ENCODE measurements at regions not wholly inside any gene's neighbourhood (a gene's known extent, or its start where the extent isn't known, plus 50 kb on each side); places are given as distances from the start of the nearest gene placed in this dataset.

DNA sequence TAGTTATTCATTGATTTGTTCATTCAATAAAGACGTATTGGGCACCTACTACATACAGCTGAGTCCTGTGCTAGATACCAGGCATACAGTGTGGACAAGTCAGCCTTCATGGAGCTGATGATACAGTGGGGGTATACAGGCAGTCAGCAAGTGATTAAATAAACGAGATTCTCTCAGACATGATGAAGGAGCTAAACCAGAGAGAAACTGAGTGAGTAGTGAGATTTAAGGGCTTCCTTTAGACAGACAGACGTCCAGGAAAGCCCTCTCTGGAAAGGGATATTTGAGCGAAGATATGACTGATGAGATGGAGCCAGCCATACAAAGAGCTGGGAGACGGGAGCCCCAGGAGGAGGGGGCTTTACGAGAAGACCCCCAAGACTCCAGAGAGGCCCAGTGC lies 122.6 kb upstream of the MYCN start:
- no peaks in the 10 kb centered on the region for H3K36me3 ChIP-seq
- no peaks in the 10 kb centered on the region for H3K4me1 ChIP-seq
- TF ChIP-seq, protein P1, sequence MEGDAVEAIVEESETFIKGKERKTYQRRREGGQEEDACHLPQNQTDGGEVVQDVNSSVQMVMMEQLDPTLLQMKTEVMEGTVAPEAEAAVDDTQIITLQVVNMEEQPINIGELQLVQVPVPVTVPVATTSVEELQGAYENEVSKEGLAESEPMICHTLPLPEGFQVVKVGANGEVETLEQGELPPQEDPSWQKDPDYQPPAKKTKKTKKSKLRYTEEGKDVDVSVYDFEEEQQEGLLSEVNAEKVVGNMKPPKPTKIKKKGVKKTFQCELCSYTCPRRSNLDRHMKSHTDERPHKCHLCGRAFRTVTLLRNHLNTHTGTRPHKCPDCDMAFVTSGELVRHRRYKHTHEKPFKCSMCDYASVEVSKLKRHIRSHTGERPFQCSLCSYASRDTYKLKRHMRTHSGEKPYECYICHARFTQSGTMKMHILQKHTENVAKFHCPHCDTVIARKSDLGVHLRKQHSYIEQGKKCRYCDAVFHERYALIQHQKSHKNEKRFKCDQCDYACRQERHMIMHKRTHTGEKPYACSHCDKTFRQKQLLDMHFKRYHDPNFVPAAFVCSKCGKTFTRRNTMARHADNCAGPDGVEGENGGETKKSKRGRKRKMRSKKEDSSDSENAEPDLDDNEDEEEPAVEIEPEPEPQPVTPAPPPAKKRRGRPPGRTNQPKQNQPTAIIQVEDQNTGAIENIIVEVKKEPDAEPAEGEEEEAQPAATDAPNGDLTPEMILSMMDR (IDR thresholded peaks at IDR 0.05) = no peak
- no peak overlapping the region for H3K4me3 ChIP-seq
- intact Hi-C loops (cut with DNase I) = no loop called here
- 51 to 53% methylated on average over 6 of the region's 6 CpGs for WGBS, 2 donors
- no peak overlapping the region for H3K27ac ChIP-seq
- no peaks in the 10 kb centered on the region for H3K9me3 ChIP-seq
- no peak for ATAC-seq
- no peaks in the 10 kb centered on the region for H3K27me3 ChIP-seq
- no peak for DNase-seq
- no peak for FAIRE-seq

DNA sequence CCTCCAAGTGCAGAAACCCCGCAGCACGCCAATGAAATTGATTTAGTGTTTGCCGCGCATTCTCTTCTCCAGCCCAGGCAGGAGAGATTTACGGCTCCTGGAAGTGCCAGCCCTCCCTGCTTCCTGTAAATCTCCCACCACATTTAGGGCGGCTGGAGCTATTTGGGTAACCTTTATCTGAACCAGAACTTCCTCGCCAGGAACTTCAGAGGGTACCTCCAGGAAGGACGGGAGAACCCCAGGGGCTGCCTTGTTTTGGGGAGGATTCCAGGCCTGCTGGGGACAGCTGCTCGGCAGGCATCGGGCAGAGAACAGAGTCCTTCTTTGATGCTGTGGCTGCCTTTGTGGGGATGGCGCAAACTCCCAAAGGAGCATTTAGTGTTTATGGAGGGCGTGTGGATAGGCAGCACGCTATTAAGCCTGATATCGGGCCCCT lies 122.0 kb upstream of the MYCN start:
- Histone ChIP-seq H3K4me3 (no peak overlapping the region), H3K27ac (no peak overlapping the region), H3K36me3 (no peaks in the 10 kb centered on the region), H3K9me3 (no peaks in the 10 kb centered on the region), H3K4me1 (no peaks in the 10 kb centered on the region), H3K27me3 (no peaks in the 10 kb centered on the region)
- no peak for FAIRE-seq
- TF ChIP-seq, protein P1 (IDR thresholded peaks at IDR 0.05) = no peak
- no peak for ATAC-seq
- DNase-seq = no peak
- intact Hi-C loops (cut with DNase I) = no loop called here
- 61 to 64% methylated on average over 14 of the region's 14 CpGs for WGBS, 2 donors

DNA sequence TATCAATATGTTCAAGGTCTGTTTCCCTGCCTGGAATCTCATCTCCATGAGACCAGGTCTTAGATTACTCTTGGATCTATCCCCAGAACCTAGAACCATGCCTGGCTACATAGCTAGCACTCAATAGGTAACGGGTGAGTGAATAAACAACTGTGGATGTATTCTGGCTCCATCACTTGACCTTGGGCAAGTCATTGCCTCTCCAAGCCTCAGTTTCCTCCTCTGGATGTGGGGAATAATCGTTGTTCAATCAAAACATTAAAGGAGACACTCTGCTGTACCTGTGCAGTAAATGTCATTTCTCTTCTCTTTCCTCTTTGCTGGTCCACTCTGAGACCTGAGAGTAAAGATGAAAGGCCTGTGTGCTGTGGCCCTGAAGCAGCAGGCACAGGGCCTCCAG lies 121.5 kb upstream of the MYCN start:
- 65 to 67% methylated on average over 2 of the region's 2 CpGs for WGBS, 2 donors
- intact Hi-C loops (cut with DNase I) = no loop called here

DNA sequence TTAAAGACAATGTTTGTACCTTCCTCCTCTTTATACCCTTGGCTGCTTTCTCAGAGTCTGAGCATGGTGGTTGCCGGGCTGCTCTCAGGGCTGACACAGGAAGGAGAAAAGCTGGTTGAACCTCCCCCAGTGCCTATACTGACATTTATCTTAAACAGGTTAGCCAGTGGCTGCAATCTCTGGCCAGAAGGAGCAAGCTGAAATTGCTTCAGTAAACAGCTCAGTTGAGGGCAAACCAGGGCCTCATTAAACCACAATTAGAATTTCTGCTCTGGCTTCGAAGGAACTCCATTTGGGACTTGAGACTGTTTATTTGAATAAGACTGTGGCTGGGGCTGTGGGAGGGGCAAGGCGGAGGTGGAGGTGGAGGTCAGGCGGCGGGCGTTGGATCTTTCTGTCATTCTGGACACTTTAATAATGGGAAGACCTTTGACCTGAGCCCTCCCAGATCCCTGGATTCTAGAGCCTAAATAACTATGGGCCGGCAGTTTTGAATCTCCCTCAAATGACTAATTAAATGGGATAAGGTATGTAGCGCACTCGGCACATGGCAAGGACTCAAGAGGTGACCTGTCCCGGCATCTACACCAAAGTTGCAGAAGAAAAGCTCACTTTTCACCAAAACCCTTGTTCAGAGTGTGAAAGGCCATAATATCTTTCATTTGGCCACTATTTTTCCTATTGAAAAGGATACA lies 120.6 kb upstream of the MYCN start:
- H3K4me1 ChIP-seq = no peaks in the 10 kb centered on the region
- no peak overlapping the region for H3K4me3 ChIP-seq
- intact Hi-C loops (cut with DNase I) = no loop called here
- 70 to 72% methylated on average over 10 of the region's 10 CpGs for WGBS, 2 donors
- no peak overlapping the region for H3K27ac ChIP-seq
- no peak for ATAC-seq
- H3K9me3 ChIP-seq = no peaks in the 10 kb centered on the region
- H3K36me3 ChIP-seq = no peaks in the 10 kb centered on the region
- TF ChIP-seq, protein P1 (IDR thresholded peaks at IDR 0.05) = no peak
- FAIRE-seq = no peak
- DNase-seq = no peak
- H3K27me3 ChIP-seq = no peaks in the 10 kb centered on the region

More for the DNA sequence above, 121.5 kb upstream of the MYCN start:
- H3K4me1 ChIP-seq = no peaks in the 10 kb centered on the region
- H3K27ac ChIP-seq = no peak overlapping the region
- no peaks in the 10 kb centered on the region for H3K9me3 ChIP-seq
- TF ChIP-seq, protein P1 (IDR thresholded peaks at IDR 0.05) = no peak
- H3K4me3 ChIP-seq = no peak overlapping the region
- DNase-seq (no peak), ATAC-seq (no peak), FAIRE-seq (no peak)
- no peaks in the 10 kb centered on the region for H3K36me3 ChIP-seq
- H3K27me3 ChIP-seq = no peaks in the 10 kb centered on the region

GRCh38 chr2:15820257-15820566 lies 120.1 kb upstream of the MYCN start:
- 61 to 71% methylated on average over 7 of the region's 7 CpGs for WGBS, 2 donors
- no peak overlapping the region for H3K4me3 ChIP-seq
- no peaks in the 10 kb centered on the region for H3K9me3 ChIP-seq
- DNase-seq (no peak), ATAC-seq (no peak), FAIRE-seq (no peak)
- intact Hi-C loops (cut with DNase I) = no loop called here
- H3K27ac ChIP-seq = no peak overlapping the region
- TF ChIP-seq, protein P1 (IDR thresholded peaks at IDR 0.05) = no peak
- no peaks in the 10 kb centered on the region for H3K4me1 ChIP-seq
- no peaks in the 10 kb centered on the region for H3K36me3 ChIP-seq
- H3K27me3 ChIP-seq = no peaks in the 10 kb centered on the region
